Activated CD8-positive, alpha-beta T cell treated with anti-CD3 and anti-CD28 coated beads for 36 hours (primary cell): ENCODE measurements at regions not wholly inside any gene's neighbourhood (a gene's known extent, or its start where the extent isn't known, plus 50 kb on each side); places are given as distances from the start of the nearest gene placed in this dataset.

ENCODE experiments used
- ATAC-seq: fragments of 200-7000 bp; cut with Tn5 transposase; one replicate; pipeline ENCODE4 v1.10.0; 2021; ENCODE audit warnings: mild to moderate bottlenecking, moderate library complexity
- CTCF ChIA-PET: fragments of 350-600 bp; sonication (Branson Sonifier 250); formaldehyde crosslinking; loops from one replicate; lab custom pipeline; 2021; ENCODE audit warnings: antibody characterized with exemption; lab: Charles Lee
- POLR2A ChIA-PET: fragments of 350-600 bp; sonication (Branson Sonifier 250); formaldehyde crosslinking; loops from one replicate; lab custom pipeline; 2021; ENCODE audit warnings: antibody characterized with exemption; lab: Charles Lee
- DNase-seq: peaks from one replicate; pipeline ENCODE4 v3.0.0-alpha.2; 2020
- H3K27ac Mint-ChIP-seq: one replicate; pipeline ENCODE4 v1.8.0; 2021; ENCODE audit warnings: mild to moderate bottlenecking, mixed read lengths
- H3K27me3 Mint-ChIP-seq: one replicate; pipeline ENCODE4 v1.8.0; 2021; ENCODE audit warnings: mixed read lengths
- H3K36me3 Mint-ChIP-seq: one replicate; pipeline ENCODE4 v1.8.0; 2021; ENCODE audit warnings: low read depth, mixed read lengths
- H3K4me1 Mint-ChIP-seq: one replicate; pipeline ENCODE4 v1.8.0; 2021; ENCODE audit warnings: low read depth, mixed read lengths
- H3K4me3 Mint-ChIP-seq: one replicate; pipeline ENCODE4 v1.8.0; 2021; ENCODE audit warnings: mild to moderate bottlenecking, moderate library complexity, mixed read lengths
- H3K9me3 Mint-ChIP-seq: one replicate; pipeline ENCODE4 v1.8.0; 2021; ENCODE audit warnings: mixed read lengths
- intact Hi-C: fragments of 100-400 bp; cut with micrococcal nuclease; formaldehyde crosslinking; loops from one replicate; pipeline ENCODE4 v1.10.0; 2022
- TF ChIP-seq, protein P1 (sequence below): fragments of 200-600 bp; IDR thresholded peaks from one replicate; pipeline ENCODE4 v1.8.0; 2022; ENCODE audit warnings: antibody characterized with exemption, mild to moderate bottlenecking

DNA sequence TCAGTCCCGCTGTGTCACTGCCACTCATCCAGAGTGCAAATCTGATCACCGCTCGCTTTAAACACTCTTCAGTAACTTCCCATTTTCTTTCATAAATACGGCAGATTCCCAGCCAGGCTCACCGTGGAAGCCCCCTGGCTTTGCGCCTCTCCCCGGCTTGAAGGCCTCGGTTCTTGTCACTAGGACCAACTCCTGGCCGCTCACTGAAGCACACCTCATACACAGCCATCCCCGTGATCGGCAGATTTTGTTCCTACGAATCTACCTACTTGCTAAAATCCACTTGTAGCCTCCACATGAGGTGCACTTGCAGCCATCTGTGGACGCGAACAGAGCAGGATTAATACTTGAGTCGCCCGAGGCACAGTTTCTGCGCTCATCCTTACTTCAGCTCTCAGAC is 462.4 kb upstream of the MYT1L start:
- CTCF ChIA-PET = no interaction called here
- TF ChIP-seq, protein P1, sequence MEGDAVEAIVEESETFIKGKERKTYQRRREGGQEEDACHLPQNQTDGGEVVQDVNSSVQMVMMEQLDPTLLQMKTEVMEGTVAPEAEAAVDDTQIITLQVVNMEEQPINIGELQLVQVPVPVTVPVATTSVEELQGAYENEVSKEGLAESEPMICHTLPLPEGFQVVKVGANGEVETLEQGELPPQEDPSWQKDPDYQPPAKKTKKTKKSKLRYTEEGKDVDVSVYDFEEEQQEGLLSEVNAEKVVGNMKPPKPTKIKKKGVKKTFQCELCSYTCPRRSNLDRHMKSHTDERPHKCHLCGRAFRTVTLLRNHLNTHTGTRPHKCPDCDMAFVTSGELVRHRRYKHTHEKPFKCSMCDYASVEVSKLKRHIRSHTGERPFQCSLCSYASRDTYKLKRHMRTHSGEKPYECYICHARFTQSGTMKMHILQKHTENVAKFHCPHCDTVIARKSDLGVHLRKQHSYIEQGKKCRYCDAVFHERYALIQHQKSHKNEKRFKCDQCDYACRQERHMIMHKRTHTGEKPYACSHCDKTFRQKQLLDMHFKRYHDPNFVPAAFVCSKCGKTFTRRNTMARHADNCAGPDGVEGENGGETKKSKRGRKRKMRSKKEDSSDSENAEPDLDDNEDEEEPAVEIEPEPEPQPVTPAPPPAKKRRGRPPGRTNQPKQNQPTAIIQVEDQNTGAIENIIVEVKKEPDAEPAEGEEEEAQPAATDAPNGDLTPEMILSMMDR = no peak
- Mint-ChIP-seq H3K4me3 (no peak overlapping the region), H3K4me1 (no peaks in the 10 kb centered on the region), H3K36me3 (no peaks in the 10 kb centered on the region), H3K9me3 (no peaks in the 10 kb centered on the region), H3K27ac (no peak overlapping the region), H3K27me3 (no peaks in the 10 kb centered on the region)
- ATAC-seq (no peak), DNase-seq (no peak)
- intact Hi-C loops = no loop called here
- POLR2A ChIA-PET = no interaction called here

DNA sequence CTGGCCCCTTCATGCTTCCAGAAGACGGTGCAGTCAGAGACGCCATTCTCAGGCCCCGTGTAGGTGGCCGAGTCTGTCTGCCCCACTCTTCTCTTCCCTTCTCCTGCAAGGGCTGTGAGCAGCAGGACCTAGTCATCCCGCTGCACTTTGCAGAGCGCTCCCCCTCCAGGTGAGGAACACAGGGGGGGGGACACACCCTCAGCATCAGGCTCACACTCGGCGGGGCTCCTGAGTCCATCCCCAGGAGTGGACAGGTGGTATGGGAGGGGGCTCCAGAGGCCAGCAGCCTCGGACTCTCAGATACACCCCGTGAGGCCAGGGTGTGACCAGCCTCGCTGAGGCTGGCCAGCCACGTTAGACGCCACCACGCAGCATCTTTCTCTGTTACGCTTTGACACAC is 460.5 kb upstream of the MYT1L start:
- intact Hi-C loops = no loop called here
- no peaks in the 10 kb centered on the region for H3K9me3 Mint-ChIP-seq
- no peaks in the 10 kb centered on the region for H3K4me1 Mint-ChIP-seq
- H3K27me3 Mint-ChIP-seq = no peaks in the 10 kb centered on the region
- H3K27ac Mint-ChIP-seq = no peak overlapping the region
- H3K4me3 Mint-ChIP-seq = no peak overlapping the region
- TF ChIP-seq, protein P1 = no peak
- ATAC-seq (no peak), DNase-seq (no peak)
- ChIA-PET CTCF (no interaction called here), POLR2A (no interaction called here)
- no peaks in the 10 kb centered on the region for H3K36me3 Mint-ChIP-seq

DNA sequence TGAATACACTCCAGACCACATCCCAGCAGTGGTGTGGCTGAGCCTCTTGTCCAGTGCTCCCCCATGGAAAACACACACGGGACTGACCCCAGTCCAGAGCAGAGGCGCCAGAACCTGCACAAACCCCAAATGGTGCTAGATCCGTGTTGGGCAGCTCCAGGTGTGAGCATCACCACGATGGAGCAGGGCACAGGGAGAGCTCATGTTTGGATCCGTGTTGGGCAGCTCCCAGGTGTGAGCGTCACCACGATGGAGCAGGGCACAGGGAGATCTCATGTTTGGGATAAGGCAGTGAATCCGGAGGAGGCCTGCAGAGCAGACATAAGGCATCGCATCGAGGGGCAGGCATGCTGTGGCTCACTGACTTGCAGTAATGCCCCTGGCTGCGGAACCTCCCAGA is 460.0 kb upstream of the MYT1L start:
- CTCF ChIA-PET = no interaction called here
- H3K27me3 Mint-ChIP-seq = no peaks in the 10 kb centered on the region
- H3K4me1 Mint-ChIP-seq = no peaks in the 10 kb centered on the region
- H3K9me3 Mint-ChIP-seq = no peaks in the 10 kb centered on the region
- no peak overlapping the region for H3K27ac Mint-ChIP-seq
- no peak overlapping the region for H3K4me3 Mint-ChIP-seq
- H3K36me3 Mint-ChIP-seq = no peaks in the 10 kb centered on the region
- intact Hi-C loops = no loop called here
- TF ChIP-seq, protein P1 = no peak
- DNase-seq (no peak), ATAC-seq (no peak)
- POLR2A ChIA-PET = no interaction called here

DNA sequence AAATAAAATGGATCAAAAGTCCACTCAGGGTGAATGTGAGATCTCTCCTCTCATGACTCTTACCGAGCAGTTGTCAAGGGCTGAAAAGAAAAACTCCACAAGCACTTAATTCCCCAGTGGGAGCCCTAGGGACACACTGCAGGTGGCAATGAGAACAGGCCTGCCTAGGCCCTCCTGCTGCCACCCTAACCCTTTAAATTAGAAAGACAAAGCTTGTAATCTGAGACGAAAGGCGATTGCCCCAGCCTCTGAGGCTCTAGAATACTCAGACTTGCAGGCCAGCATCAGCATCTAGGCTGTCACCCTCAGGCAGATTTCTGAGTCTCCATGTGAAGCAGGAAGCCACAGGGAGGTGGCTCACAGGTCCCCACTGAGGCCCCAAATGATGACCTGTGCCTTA is 457.0 kb upstream of the MYT1L start:
- ChIA-PET CTCF (no interaction called here), POLR2A (no interaction called here)
- H3K27ac Mint-ChIP-seq = no peak overlapping the region
- intact Hi-C loops = no loop called here
- TF ChIP-seq, protein P1 = no peak
- no peaks in the 10 kb centered on the region for H3K4me1 Mint-ChIP-seq
- H3K9me3 Mint-ChIP-seq = no peaks in the 10 kb centered on the region
- DNase-seq (no peak), ATAC-seq (no peak)
- no peaks in the 10 kb centered on the region for H3K36me3 Mint-ChIP-seq
- peaks cover 5% of the 10 kb centered on the region for H3K27me3 Mint-ChIP-seq
- H3K4me3 Mint-ChIP-seq = no peak overlapping the region

DNA sequence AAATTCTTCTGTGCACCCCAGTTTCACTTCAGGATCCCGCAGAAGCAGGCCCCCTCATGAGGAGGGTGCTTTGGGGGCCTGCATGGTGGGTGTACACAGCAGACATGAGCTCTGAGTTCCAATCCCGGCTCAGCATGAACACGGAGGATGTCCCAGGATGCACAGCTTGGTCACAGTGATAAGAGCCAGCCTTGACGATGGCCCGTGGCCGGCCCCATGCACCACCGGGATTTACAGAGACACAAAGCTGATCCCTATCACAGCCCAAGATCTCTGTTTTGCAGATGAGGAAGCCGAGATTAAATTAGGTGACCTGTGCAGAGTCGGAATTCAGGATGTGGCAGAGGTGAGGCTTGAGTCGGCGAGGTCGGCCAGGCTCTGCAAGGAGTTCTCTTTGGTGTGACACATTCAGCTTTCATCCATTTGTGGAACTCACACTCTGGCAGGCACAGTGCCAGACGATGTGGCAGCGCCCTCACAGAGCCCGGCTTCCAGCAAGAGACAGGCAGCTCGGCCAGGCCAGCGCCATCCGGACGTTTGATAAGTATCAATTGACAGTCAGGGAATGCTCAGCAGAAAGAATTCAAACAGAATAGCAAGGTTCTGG is 456.3 kb upstream of the MYT1L start:
- Mint-ChIP-seq H3K9me3 (no peaks in the 10 kb centered on the region), H3K27ac (no peak overlapping the region), H3K36me3 (no peaks in the 10 kb centered on the region), H3K4me3 (no peak overlapping the region), H3K4me1 (no peaks in the 10 kb centered on the region), H3K27me3 (peaks cover 7% of the 10 kb centered on the region)
- intact Hi-C loops = no loop called here
- no peak for DNase-seq
- POLR2A ChIA-PET = no interaction called here
- CTCF ChIA-PET = no interaction called here
- no peak for ATAC-seq
- TF ChIP-seq, protein P1 = no peak
